ENCODE measurements at regions not wholly inside any gene's neighbourhood (a gene's known extent, or its start where the extent isn't known, plus 50 kb on each side); places are given as distances from the start of the nearest gene placed in this dataset.

DNA sequence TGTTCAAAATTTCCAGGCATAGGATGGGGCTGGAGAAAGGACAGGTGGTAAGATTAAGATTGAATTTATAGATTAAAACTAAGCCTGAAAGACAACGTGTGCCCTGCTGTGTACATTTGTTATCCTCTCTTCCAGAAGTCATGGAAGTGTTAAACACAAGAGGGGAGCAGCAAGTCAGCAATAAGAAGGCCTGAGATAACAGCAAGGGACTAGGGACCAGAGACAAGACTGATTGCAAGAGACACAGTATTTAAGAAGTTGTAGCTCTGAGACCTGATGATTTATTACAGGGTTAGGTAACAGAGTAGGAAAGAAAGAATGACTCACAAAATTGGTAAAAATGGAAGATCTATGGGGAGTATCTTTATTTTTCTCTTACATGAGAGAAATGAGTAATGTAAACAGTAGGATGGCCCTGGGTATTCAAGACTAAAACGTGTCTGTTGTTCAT, 55.7 kb upstream of the COL1A2 start (continued):
- no peak for TF ChIP-seq TRIM25 (IDR thresholded peaks at IDR 0.05; ENCODE audit: borderline replicate concordance)
- no peak for TF ChIP-seq PCBP2 (IDR thresholded peaks at IDR 0.05; ENCODE audit: low read depth, low read length, poor library complexity, severe bottlenecking)
- TF ChIP-seq NFE2 (IDR thresholded peaks at IDR 0.05; ENCODE audit: low read depth), result 0 out of 2 replicates have a peak, but pooled peaks have one; percentile 12
- TF ChIP-seq ERF (CRISPR knock-in tag; IDR thresholded peaks at IDR 0.05), result no peak
- no peak for TF ChIP-seq ZC3H4 (CRISPR knock-in tag; IDR thresholded peaks at IDR 0.05; ENCODE audit: borderline replicate concordance)
- no peak for TF ChIP-seq HNRNPUL1 (IDR thresholded peaks at IDR 0.05; ENCODE audit: low read length)
- no peak for TF ChIP-seq HINFP (tag; conservative IDR thresholded peaks at IDR 0.05; ENCODE audit: low read depth)
- peak; percentile 85; the same call in 1 of the 2 replicates for TF ChIP-seq ZKSCAN8 (CRISPR knock-in tag; IDR thresholded peaks at IDR 0.05)
- peak; percentile 84 for TF ChIP-seq CBFA2T2 (conservative IDR thresholded peaks at IDR 0.05)
- TF ChIP-seq SMARCC2 (IDR thresholded peaks at IDR 0.05; ENCODE audit: low read depth), result no peak
- TF ChIP-seq HOMEZ (CRISPR knock-in tag; IDR thresholded peaks at IDR 0.05), result no peak
- no peak for TF ChIP-seq PRMT5 (CRISPR knock-in tag; IDR thresholded peaks at IDR 0.05)
- TF ChIP-seq CHD2 (IDR thresholded peaks at IDR 0.05; ENCODE audit: low read depth, low read length), result no peak
- TF ChIP-seq ESRRB (CRISPR knock-in tag; IDR thresholded peaks at IDR 0.05; ENCODE audit: borderline replicate concordance), result no peak
- TF ChIP-seq, protein P1, sequence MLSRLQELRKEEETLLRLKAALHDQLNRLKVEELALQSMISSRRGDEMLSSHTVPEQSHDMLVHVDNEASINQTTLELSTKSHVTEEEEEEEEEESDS (CRISPR knock-in tag; IDR thresholded peaks at IDR 0.05), result no peak
- TF ChIP-seq CHCHD3 (CRISPR knock-in tag; IDR thresholded peaks at IDR 0.05), result no peak
- TF ChIP-seq ZNF146 (CRISPR knock-in tag; IDR thresholded peaks at IDR 0.05; ENCODE audit: unreplicated experiment), result no peak
- no peak for TF ChIP-seq THRAP3 (IDR thresholded peaks at IDR 0.05; ENCODE audit: borderline replicate concordance)
- TF ChIP-seq RB1 (IDR thresholded peaks at IDR 0.05; ENCODE audit: low read depth), result no peak
- TF ChIP-seq BRF1 (IDR thresholded peaks at IDR 0.05; ENCODE audit: borderline replicate concordance, extremely low read depth, insufficient read length), result no peak
- no peak for TF ChIP-seq POLR2A (conservative IDR thresholded peaks at IDR 0.05)
- no peak for TF ChIP-seq SMAD1 (IDR thresholded peaks at IDR 0.05; ENCODE audit: low read depth, low read length, partially characterized antibody)
- TF ChIP-seq ZNF830 (CRISPR knock-in tag; IDR thresholded peaks at IDR 0.05), result no peak
- TF ChIP-seq RCOR1 (IDR thresholded peaks at IDR 0.05; ENCODE audit: borderline replicate concordance in 1 of 2, low read depth in 2 of 2, low read length in 2 of 2), result no peak
- no peak for TF ChIP-seq HES1 (IDR thresholded peaks at IDR 0.05; ENCODE audit: low read depth)
- no peak for TF ChIP-seq RNF2 (IDR thresholded peaks at IDR 0.05)
- no peak for TF ChIP-seq MAFG (tag; conservative IDR thresholded peaks at IDR 0.05)
- TF ChIP-seq MCM3 (IDR thresholded peaks at IDR 0.05), result no peak
